Esophagus muscularis mucosa (tissue), 3 donors: ENCODE measurements at regions not wholly inside any gene's neighbourhood (a gene's known extent, or its start where the extent isn't known, plus 50 kb on each side); places are given as distances from the start of the nearest gene placed in this dataset.

Experiments
- POLR2A ChIP-seq: fragments of 450-650 bp; IDR thresholded peaks from one replicate; pipeline ENCODE4 v1.6.1; 2017; ENCODE audit warnings: antibody characterized with exemption, moderate library complexity, mild to moderate bottlenecking, low read depth
- POLR2AphosphoS5 ChIP-seq, 2 donors: sonication (generic); formaldehyde crosslinking; IDR thresholded peaks; one replicate each; pipeline ENCODE4 v1.6.1; 2017; ENCODE audit warnings: antibody characterized with exemption in 2 of 2
- TF ChIP-seq, protein P1 (sequence below), 3 experiments: fragments of 200-600 bp in 2 of 3; fragments of 450-650 bp in 1 of 3; sonication (generic) in 2 of 3; IDR thresholded peaks; one replicate each; pipeline ENCODE4 v1.5.1; 2017 to 2019; ENCODE audit warnings: antibody characterized with exemption in 3 of 3, mild to moderate bottlenecking in 2 of 3, moderate library complexity in 1 of 3

DNA sequence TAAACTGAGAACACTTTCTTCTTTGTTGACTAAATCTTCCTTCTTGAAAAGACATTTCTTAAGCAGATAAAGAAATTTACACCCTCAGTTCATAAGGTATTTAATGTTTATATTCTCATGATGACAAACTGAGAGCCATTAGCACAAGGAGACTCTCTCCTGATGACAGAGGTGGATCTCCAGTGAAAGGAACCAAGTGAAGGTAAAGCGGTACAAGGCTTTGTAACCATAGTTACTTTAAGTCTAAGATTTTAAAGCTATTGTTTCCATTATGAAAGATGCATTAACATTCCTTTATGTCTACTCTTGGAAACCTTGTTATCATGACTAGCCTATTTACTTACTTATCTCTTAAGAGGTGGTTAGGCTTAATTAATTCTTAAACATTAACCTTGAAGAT is 737.1 kb downstream of the MECOM start:
- TF ChIP-seq, protein P1, sequence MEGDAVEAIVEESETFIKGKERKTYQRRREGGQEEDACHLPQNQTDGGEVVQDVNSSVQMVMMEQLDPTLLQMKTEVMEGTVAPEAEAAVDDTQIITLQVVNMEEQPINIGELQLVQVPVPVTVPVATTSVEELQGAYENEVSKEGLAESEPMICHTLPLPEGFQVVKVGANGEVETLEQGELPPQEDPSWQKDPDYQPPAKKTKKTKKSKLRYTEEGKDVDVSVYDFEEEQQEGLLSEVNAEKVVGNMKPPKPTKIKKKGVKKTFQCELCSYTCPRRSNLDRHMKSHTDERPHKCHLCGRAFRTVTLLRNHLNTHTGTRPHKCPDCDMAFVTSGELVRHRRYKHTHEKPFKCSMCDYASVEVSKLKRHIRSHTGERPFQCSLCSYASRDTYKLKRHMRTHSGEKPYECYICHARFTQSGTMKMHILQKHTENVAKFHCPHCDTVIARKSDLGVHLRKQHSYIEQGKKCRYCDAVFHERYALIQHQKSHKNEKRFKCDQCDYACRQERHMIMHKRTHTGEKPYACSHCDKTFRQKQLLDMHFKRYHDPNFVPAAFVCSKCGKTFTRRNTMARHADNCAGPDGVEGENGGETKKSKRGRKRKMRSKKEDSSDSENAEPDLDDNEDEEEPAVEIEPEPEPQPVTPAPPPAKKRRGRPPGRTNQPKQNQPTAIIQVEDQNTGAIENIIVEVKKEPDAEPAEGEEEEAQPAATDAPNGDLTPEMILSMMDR (IDR thresholded peaks at IDR 0.05) = no peak
- TF ChIP-seq POLR2A (no peak), POLR2AphosphoS5 (IDR thresholded peaks at IDR 0.05) (no peak)
